ENCODE measurements at regions not wholly inside any gene's neighbourhood (a gene's known extent, or its start where the extent isn't known, plus 50 kb on each side); places are given as distances from the start of the nearest gene placed in this dataset.

- TF ChIP-seq, protein P1, sequence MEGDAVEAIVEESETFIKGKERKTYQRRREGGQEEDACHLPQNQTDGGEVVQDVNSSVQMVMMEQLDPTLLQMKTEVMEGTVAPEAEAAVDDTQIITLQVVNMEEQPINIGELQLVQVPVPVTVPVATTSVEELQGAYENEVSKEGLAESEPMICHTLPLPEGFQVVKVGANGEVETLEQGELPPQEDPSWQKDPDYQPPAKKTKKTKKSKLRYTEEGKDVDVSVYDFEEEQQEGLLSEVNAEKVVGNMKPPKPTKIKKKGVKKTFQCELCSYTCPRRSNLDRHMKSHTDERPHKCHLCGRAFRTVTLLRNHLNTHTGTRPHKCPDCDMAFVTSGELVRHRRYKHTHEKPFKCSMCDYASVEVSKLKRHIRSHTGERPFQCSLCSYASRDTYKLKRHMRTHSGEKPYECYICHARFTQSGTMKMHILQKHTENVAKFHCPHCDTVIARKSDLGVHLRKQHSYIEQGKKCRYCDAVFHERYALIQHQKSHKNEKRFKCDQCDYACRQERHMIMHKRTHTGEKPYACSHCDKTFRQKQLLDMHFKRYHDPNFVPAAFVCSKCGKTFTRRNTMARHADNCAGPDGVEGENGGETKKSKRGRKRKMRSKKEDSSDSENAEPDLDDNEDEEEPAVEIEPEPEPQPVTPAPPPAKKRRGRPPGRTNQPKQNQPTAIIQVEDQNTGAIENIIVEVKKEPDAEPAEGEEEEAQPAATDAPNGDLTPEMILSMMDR (IDR thresholded peaks at IDR 0.05), result no peak
- no peak for TF ChIP-seq POLR2A (IDR thresholded peaks at IDR 0.05)
Observed at GRCh38 chr3:193132241-193132640, 108.8 kb upstream of the PLAAT1 start.

Measured in adrenal gland (tissue), 5 donors.